HG03108 (cell line): ENCODE measurements at regions not wholly inside any gene's neighbourhood (a gene's known extent, or its start where the extent isn't known, plus 50 kb on each side); places are given as distances from the start of the nearest gene placed in this dataset.

Experiments
- ATAC-seq: cut with Tn5 transposase; IDR thresholded peaks from one replicate; pipeline ENCODE4 v1.9.1; 2021; ENCODE audit warnings: moderate library complexity; ENCODE audit not compliant: unreplicated experiment

DNA sequence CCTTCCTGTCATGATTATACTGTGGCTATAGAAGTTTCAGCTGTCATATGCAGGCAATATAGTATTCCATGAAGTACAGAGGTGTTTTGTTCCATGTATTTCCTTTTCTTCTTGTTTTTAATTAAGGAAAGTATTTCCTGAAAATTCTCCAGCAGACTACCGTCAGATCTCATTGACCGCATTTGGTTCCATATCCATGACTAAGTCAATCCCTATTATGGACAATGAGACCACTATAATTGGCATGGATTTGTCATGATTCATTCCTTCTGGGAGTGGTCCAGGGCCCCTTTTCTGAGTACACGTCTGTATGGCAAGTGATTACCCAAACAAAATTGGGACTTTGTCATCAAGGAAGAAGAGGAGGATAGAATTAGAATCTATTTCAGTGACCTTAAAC, 283.2 kb upstream of the CLINT1 start:
- ATAC-seq = no peak

DNA sequence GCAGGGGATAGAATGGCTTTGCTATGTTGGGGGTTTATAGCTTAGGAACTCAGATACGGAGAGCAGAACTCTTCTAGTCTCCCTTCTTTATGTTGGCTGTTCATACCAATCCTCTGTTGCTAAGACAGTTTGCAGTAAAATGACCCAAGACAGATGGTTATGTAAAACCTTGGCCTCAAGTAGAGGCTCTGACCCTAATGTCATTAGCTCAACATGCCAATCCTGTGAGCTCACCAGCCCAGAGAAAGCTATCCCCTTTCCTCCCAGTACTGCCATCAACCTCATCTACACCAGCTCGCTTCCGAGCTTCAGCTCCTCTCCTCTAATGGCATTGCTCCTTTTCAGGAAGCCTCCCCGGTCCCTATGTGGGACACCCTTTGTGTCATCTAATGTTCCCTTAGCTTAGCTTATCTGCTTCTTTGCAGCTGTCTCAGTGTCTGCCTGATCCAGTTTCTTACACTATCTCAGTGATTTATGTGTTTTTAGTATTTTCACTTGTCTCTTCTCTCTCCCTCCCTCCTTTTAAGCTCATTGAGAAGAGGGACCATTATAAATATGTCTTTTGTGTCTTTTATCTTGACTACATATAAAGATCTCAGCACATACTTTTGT, 281.3 kb upstream of the CLINT1 start:
- ATAC-seq = no peak

DNA sequence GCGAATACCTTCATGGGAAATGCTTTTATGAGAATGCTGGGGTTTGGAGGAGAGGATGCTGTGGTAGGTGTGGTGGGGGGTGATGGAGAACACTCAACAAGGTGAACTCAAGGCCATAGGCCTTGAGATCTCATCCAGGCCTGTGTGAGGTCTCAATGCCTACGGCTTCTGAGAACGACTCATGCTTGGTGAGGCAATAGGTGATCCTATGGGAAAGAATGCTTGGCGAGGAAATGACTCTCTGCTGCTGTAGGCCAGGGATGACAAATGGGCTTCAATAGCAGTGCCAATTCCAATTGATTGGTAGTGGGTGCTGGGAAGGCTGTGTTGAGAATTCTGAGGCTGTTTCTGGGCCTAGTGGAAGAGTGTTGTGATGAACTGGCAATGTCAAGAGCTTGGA, 280.2 kb upstream of the CLINT1 start:
- no peak for ATAC-seq

DNA sequence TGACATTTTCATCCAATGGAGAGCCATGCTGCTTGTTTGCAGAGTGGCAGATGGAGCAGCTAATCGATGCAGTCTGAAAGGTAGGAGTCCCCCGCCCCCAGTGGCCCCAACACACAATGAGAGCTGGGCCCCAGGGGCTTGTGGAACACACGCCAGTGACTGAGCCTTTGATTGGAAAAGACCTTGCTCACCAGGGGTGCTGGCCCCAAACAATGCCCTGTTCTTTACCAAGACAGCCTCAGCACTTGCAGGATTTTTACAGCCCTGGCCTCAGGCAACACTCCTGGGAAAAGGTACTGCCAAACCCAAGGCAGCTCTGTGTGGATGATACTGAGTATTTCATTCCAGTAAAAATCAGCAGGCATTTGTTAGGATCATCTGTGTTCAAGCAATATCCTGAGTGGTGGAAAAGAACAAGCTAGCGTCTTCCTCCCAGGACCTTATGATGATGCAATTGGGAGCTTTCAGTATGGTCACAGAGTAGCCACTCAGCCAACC, 276.8 kb upstream of the CLINT1 start:
- ATAC-seq = no peak

DNA sequence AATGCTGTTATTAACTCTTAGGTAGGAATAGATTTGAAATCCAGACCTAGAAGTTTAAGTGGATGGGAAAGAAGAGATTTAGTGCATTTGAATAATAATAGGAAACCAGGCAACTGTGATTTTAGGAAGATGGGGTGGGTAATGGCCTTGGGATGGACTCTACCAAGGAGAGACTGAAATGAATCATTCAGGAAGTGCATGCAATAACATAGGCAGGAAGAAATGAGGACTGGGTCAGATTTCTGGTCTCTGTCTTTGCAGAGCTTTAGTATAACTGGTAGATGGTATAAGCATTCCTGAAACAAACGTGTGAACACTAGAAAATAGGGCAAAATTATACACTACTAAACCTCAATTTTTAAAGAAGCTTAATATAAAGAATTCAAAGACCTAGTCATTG, 274.4 kb upstream of the CLINT1 start:
- no peak for ATAC-seq

DNA sequence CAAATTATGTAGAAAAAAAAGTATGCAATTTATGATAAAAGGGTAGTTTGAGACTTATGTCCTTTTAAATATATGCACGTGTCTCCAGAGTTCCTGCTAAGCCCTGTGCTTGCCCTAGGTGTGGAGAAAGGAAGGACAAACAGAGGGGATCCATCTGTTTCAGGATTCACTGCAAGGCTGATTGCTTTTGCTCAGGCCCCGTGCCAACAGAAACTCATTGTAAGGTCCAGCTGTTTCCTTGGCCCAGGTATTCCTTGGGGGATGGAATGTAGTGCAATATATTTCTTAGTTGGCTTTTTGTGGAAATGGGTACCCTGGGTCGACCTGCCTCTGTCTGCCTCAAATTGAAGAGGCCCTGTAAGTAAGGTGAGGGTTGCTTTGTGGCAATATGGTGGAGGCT, 268.6 kb upstream of the CLINT1 start:
- no peak for ATAC-seq

DNA sequence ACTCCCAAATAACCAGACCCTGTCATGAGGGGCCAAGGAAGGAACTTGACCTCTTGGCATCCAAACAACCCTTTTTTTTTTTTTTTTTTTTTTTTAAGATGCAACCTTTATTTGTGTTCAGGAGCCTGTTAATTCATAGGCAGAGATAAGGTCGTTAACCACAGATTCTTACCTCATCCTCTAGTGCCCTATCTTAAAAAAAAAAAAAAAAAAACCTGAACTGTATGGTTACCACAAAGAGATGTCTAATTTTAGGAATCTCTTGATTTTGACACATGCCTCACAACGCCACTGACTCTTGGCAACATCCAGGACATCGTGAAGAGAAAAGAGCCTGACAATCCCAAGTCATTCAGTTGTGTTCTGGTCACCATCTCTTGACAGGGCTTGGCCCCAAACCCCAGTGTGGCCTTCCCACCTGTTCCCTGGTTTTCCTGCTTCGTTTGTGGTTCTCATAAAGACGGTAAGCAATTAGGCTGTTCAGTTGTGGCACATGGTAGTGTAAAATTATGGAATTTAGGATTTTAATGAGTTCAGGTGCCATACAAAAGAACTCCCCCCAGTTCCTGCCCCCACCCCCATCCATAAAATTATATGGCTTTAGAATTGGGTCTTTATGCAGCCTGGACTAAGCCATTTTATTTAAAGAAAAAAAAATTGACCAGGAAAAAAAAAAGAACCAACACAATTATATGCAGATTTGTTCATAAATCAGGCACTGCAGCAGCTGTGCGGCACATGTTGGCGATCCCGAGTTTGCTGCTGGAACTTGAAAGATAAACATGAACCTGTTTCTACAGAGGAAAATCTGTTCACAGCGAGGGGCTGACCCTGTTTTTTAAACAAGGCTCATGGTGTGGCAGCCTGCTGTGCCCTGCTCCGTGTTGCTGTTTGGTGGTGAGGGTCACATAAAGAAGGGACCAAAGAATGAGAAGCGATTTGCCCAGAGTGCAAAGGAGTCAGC, 267.8 kb upstream of the CLINT1 start:
- no peak for ATAC-seq

DNA sequence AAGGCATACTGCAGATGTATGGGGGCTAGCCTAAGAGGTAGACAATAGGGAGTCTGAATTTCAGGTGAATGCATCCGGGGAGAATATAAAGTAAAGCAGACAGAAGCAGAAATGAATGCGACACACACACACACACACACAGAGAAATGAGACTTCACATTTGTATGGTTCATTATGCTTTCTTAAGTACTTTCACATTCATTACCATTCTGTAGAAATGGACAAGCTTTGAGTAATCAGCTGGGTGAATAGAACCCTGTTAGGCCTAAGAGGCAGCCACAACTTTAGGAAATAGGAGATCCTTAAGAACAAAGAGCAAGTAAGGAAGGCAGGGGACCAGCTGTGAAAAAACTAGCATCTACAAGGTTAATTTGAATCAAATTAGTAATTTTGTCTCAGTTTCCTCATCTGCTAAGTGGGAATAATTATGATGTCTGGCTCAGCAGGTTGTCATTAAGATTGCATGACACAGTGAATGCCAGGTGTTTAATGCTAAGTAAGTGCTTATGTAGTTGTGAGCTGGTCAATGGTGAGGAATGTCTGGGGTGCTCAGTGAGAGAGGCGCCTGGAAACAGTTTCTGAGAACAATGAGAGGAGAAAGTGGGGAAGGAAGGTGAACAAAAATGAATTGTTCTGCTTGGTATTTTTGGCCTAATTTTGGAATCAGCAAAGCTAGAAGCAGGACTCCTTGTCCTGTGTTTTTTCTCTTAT, 265.8 kb upstream of the CLINT1 start:
- no peak for ATAC-seq

DNA sequence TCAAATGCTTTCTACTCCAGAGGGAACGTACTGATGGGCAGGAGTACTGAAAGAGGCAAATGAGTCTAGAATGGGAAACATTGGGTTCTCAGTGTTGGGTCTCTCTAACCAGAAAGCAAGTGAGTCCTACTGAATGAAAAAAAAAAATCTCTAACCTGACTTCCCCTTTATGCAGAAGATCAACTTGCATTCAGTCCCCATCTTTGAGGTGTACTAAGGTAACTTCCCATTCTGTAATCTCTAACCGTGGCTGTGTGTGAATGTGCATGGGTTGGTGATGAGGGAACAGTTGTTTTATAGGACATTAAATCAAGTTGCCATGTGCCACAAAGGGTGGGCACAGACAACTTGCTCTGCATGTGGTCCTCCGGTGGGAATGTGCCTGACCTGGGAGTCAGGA, 264.6 kb upstream of the CLINT1 start:
- no peak for ATAC-seq

DNA sequence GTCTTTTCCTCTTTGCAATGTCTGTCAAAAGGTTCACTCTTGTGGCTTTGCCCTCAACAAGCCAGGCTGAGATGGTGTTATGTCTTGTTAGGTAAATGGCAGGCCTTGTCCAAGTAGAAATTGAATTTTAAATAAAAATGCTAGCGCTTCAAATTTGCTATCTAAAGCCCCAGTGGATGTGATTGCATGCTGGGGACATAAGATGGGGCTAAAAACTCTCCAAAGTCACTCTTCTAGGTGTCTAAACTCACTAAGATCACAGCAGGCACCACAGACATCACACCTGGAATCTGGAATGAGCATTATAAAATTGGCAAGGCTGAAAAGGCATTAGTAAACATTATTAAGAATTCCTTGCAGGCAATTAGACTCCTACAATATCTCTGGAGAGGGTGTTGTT, 262.7 kb upstream of the CLINT1 start:
- ATAC-seq = no peak

DNA sequence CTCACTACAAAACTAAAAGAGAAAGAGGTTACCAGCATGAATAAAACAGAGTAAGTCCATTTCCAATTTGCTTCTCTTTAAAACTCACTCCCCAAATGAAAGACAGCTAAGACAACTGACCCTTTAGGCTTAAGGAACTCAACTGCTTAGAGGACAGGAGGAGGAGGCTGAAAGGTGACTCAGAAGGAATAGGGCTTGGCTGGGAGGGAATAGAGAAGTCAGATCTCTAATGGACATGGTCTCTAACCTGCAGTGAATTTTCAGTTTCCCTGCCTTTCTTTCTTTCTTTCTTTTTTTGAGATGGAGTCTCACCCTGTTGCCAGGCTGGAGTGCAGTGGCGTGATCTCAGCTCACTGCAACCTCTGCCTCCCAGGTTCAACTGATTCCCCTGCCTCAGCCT, 261.8 kb upstream of the CLINT1 start:
- ATAC-seq = no peak

DNA sequence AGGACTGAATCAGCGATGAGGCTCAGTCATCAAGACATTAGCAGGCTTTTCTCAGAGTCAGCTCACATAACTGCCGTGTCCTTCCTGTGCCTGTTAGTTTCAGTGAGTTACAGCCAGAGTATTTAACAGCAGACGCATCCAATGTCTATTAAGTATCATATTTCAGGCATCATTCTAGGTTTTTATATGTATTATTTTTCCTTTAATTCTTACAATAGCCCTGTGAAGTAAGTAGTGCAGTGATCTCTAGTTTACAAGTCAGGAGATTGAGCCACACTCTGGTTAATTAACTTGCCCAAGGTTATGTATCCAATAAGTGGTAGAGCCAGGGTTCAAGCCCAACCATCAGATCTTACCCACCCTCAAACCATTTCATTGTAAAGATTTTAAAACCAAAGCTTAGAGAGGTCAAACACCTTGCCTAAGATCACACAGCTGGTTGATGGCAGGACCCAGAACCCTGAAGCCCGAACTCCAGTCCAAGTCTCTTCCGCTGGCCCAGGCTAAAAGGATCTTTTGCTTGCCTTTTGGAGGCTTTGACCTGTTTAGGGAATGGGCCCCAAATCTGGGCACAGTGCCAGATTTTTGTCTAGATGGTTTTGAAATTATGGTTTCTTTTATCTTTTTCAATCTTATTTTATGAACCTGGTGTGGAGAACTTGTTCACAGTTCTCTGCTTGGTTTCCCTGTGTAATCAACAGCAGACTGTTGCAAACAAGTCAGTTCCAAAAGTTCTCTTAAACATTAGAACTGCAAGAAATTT, 261.2 kb upstream of the CLINT1 start:
- no peak for ATAC-seq

DNA sequence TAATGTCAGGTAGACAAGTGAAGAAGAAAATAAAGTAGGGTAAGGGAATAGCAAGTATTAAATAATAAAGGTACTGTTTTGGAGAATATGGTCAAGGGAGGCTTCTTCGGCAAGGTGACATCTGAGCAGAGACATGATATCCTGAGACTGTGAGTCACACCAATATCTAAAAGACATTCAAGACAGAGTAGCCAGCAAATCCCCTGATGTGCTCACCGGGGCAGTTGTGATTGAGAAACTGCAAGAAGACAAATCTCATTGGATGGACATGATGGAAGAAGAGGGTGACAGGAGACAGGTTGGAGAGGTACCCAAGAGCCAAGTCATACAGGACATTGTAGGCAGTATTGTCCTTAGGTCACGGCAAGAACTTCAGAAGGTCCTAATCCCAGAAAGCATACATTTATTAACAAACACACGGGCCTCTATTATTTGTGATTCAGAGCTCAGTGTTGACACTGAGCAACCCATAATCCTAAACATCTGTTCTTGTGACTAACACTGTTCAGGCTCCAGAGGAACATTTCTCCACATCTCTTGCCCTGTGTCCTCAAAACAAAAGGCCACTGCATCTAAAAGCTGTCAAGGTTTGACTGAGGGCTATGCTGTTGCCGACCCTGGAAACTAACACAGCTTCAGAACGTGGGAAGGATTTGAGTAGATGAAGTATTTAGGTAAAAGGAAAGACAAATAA, 258.7 kb upstream of the CLINT1 start:
- ATAC-seq = no peak

DNA sequence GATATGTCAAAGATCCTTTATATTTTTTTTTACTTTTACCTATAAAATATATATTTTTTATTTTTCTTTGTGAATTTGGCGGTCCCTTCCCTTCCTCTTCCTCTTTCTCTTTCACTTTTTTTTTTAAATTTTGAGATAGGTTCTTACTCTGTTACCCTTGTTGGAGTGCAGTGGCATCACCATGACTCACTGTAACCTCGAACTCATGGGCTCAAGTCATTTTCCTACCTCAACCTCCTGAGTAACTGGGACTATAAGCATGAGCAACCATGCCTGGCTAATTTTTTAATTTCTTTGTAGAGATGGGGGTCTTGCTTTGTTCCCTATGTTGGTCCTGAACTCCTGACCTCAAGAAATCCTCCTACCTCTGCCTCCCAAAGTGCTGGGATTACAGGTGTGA, 258.0 kb upstream of the CLINT1 start:
- no peak for ATAC-seq

DNA sequence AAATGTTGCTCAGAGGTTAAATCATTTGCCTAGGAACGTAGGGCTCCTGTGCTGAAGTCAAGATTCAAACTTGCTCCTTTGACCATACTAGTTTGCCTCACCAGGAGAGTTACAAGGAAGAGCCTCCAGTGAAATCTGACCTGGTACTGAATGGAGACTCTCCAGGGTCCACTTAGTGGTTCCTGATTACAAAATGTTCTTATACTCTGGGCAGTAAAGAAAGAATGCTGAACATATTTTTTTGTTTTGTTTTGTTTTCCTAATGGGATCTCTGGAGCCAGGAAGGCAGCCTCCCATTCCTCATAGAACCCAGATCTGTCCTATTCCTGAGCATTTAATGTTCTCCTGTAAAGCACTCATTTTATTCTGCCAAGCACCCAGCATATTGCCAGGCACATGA, 256.5 kb upstream of the CLINT1 start:
- ATAC-seq = no peak

DNA sequence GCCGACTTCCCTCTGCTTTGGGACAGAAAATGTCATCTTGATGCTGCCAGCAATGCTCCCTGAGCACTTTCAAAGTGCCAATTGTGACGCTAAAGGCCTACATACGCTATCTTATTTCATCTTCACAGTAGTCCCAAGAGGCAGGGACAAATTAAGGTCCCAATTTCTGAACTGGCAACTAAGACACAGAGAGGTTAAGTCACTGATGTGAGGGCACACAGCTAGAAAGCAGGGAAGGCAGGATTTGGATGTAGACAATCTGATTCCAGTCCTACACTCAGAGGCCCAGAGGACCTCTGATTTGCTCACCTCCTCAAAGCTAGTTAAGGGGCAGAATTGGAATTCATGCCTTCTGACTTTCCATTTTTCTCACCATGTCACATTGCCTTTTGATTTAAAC, 249.2 kb upstream of the CLINT1 start:
- no peak for ATAC-seq

DNA sequence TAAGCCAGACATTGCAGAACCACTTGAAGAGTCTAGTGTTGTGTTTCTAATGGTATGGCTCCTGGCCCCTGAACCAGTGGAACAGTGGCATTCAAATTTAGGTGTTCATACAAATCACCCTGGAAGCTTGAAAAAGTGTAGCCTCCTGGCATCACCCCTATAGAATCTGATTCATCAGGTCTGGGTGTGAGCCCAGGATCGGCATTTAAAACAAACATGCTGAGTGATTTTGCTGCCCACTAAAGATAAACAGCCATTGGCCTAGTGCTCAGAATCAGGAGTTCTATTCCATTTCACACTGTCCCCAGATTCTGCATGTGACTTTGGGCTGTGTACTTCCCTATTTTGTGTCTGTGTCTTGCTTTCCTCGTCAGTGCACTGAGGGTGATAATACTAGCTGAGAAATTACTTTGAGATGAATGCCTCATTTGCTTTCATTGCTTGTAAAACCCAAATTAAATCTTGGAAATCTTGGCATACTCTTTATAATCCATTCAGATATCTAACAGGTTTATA, 241.5 kb upstream of the CLINT1 start:
- ATAC-seq = no peak

DNA sequence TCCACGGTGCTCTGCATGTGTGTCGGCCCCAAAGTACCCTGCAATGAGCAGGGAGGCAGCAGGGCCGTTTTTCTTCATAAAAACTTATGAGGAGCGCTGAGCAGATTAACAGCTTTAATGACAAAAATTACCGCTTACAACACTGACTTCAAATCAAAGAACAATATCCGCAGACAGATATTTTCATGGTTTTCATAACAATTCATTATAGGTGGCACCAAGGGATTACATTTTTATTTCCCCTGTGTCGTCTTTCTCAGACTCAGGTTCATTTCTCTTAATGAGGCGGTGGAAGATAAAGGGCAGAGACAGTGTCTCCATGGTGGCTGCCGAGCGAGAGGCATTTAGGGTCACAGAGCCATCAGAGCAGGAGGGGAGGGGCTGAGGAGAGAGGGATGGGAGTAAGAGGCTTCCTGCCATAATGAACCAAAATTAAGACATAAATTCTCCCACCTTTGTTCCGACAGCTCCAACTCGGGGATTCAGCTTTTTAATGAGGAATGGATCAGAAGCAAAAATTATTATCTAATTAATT, 240.7 kb upstream of the CLINT1 start:
- ATAC-seq = no peak

DNA sequence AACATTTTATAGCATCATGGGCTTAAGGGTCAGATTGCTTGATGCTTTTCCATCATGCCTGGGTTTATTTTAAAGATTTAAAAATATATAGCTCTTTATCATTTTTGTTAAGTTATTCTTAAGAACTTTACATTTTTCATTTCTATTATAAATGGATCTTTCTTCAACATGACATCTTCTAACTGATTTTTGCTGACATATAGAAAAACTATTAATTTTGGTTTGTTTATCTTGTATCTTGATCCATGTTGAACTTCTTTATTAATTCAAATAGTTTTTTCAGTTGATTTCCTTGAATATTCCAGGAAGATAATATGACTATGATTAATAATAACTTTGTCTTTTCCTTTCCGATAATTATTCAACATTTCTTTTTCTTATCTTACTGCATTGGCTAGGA, 237.9 kb upstream of the CLINT1 start:
- ATAC-seq = no peak

DNA sequence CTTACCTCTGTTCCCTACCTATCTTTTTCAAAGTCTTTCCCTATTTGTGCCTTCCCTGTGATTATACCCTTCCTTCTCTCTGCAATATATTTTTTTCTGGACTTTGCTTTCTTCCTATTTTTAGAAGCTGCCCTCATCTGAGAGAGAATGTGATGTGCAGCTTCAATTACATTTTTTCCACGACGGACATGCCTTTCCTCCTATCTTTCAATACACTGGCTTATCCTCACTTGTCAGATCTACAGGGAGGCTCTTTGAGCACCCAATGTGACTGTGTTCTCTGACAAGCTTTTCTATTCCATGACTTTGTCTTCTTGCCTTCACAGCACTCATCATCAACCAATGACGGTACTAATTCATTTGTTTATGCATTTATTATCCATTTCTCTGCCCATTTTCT, 227.9 kb upstream of the CLINT1 start:
- no peak for ATAC-seq
